Fibroblast of skin of scalp (primary cell): ENCODE measurements at regions not wholly inside any gene's neighbourhood (a gene's known extent, or its start where the extent isn't known, plus 50 kb on each side); places are given as distances from the start of the nearest gene placed in this dataset.
A peak's percentile ranks its signal among the peaks of the same experiment; 100 is the strongest.

ENCODE experiments used
- DNase-seq: peaks from one replicate; pipeline ENCODE4 v3.0.0-alpha.2; 2013

GRCh38 chr20:48292806-48293205, 507.5 kb upstream of the SULF2 start:
- DNase-seq = peak; percentile 35

GRCh38 chr20:48291896-48292295, 506.6 kb upstream of the SULF2 start:
- DNase-seq = peak; percentile 37

DNA sequence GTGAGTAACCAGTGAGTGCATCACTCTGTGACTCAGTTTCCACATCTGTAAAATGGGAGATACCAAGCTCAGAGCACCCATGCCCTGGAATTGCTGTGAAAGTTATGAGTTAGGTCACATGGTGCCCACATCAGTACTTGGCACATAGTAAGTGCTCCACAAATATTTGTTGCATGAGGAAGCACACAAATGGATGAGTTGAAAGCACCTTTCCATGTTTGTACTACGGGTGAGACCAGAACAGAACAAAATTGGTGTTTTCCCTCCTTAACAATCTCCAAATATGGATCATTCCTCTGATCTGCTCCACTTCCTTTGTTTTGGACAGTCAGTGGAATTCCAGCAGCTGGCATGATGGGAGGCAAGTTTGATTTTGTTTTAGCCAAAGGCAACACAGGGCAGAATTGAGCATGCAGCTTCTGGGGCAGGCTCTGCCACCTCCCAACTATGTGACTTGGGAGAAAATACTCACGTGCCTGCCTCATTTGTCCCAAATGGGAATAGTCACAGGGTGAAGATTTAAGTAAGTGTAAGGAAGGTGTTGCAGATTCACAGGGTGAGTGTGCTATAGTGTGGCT, 503.7 kb upstream of the SULF2 start:
- no peak for DNase-seq

DNA sequence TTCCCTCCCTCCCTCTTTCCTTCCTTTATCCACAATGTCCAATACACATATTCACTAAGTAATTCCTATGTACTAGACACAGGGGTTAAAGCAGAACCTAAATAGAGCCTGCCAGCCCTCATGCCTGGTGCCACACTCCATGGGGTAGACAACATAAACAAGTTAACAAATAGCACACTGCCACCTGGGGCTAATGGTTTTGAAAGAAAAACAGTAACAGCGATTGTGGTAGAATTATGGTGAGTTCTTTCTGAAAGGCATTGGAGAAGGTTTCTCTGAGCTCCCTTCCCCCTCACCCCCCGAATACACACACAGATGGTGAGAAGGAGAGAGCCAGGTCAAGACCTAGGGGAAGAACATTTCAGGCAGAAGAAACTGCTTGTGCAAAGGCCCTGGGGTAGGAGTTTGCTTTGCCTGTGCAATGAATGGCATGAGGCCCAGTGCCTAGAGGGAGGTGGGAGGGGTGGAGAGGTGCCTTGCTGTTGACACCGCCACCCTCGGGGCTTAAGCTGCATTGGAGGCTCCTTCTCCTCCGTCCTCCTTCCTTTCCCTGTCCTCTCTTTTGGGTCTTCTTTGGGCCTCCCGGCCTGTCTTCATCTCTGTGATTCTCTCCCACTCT, 502.4 kb upstream of the SULF2 start:
- no peak for DNase-seq

GRCh38 chr20:48287021-48287494, 501.8 kb upstream of the SULF2 start:
- peak; percentile 14 for DNase-seq

DNA sequence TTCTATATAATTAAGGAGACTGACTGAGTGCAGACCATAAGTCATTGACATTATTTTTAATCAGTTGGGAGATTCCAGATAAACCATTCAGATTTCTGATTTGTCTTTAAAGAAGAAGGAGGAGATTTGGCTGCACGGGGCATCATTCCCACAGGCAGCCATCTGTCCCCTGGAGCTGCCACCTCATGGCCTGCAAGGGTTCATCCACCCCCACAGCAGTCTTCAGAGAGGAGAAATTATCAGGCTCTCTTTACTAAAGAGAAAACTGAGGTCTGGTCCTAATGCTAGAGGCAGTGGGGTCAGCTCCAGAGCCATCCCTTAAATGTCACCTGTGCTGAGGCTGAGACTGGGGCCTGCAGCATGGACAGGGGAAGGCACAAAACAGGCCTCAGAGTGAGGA, 501.3 kb upstream of the SULF2 start:
- no peak for DNase-seq

DNA sequence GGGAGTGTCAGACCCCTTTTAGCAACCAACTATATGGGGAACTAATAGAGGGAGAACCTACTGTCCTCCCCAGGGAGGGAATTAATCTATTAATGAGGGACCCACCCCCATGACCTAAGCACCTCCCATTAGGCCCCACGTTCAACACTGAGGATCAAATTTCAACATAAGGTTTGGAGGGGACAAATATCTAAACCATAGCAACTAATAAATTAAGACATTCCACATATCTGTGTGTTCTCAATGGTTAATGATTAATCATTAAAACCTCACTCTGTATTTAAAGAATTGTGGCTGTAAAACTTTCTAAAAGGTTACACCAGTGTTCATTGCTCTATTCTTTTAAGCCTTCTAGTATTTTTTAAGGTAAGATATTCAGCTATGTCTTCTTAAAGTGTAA, 500.4 kb upstream of the SULF2 start:
- DNase-seq = peak; percentile 6

- peak; percentile 33 for DNase-seq
These were observed 499.6 kb upstream of the SULF2 start for GRCh38 chr20:48284837-48285236.

GRCh38 chr20:48284315-48284714, 499.0 kb upstream of the SULF2 start:
- DNase-seq = no peak

GRCh38 chr20:48283470-48284110, 498.3 kb upstream of the SULF2 start:
- peak; percentile 82 for DNase-seq

GRCh38 chr20:48282591-48283228, 497.4 kb upstream of the SULF2 start:
- no peak for DNase-seq

DNA sequence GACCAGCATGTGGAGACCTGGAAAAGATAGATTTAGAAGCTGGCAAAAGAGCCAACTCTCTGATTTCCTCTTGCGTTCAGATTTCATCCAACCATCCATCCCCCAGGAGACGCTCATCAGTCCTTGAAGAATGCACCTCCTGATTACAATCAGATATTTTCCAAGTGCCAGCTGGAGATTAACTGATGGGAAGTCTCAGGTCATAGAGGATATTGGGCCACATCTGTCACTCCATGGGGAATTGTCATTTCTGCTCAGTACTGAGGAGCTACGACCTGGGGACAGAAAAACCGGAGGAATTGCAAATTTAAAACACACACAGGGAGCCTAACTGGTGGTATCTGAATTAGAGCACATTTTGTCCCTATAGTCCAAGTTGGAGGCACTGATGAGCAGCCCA, 496.2 kb upstream of the SULF2 start:
- DNase-seq = no peak

DNA sequence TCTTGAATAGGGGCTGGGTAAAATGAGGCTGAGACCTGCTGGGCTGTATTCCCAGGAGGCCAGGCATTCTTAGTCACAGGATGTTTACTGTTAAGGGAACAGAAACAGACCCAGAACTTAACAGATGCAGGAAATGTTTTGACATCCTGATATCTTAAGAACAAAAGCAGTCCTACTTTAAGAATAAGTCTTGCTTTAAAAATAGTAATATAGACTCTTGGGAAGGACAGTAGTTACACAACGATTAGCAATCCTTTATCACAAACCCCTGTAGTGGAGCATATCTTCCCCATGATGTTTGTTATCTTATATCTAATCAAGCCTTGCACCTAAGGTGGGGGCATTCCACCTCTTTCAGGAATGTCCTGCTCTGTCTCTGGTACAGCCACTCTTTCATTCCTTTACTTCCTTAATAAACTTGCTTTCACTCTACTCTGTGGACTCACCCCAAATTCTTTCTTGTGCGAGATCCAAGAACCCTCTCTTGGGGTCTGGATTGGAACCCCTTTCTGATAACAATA, 493.7 kb upstream of the SULF2 start:
- no peak for DNase-seq

GRCh38 chr20:48277266-48277665, 492.0 kb upstream of the SULF2 start:
- DNase-seq = peak; percentile 7

DNA sequence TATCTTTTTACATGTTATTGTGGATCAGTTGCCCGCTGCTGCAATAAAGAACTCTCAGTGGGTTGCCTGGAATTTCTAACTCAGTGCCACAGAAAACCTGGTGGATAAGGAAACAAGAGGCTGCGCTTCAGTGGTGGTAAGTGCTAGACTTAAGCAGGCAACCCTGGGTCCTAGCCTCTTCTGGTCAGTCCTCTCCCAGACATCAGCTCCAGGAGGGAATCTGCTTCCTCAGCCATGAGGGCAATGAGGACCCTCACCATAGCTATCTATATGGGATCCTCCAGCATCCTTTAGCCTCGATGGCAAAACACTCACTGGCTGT, 490.7 kb upstream of the SULF2 start:
- no peak for DNase-seq

- peak; percentile 23 for DNase-seq
These were observed 490.2 kb upstream of the SULF2 start for GRCh38 chr20:48275286-48276020.

- no peak for DNase-seq
These were observed 488.6 kb upstream of the SULF2 start for GRCh38 chr20:48273843-48274242.

- no peak for DNase-seq
These were observed 485.6 kb upstream of the SULF2 start for GRCh38 chr20:48270885-48271284.

DNA sequence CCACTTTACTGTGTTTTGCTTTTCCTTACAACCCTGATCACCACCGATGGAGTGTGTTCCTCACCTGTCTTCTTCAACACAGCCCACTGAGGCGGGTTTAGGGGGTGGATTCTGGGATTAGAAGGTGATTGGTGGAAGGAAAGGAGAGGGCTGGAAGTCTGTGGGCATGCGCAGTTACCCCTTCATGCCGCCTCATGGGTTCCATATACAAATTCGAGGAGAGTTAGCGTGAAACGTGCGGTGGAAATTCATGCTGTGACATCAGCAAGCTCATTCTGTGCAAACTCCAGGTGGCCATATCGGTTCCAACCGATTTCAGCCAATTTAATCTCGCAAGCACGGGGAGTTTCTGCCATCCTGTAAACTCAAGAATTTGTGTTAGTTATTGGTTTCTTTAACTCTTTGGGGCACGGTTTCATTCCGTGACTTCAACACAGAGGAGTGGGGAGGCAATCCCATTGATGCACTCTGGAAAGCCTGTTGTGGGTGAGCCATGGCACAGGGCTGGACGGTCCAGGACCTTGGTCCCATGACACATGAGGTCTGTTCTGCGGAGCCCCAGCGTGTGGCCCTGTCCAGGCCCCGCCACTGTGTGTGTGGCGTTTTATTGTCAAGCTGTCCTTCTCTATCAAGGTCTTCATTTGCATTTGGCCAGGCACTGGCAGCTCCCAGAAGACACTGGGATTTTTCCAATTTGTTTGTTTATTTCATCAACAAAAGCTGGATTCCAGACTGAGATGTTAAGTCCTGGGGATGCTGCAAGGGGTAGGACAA, 482.8 kb upstream of the SULF2 start:
- no peak for DNase-seq

DNA sequence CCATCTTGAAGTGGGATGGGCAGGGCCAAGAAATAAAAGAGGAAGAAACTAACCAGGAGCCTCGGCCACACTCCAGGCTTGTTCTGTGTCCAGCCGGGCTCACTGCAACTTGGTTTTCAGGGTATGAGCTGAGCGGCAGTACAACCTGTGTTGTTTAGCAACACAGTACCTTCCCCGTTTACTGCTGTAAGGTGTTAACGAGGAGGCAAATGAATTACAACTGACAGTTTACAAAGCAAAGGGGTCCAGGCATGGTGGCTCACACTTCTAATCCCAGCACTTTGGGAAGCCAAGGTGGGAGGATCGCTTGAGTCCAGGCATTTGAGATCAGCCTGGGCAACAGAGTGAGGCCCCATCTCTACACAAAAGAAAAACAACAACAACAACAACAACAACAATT, 481.3 kb upstream of the SULF2 start:
- DNase-seq = no peak

DNA sequence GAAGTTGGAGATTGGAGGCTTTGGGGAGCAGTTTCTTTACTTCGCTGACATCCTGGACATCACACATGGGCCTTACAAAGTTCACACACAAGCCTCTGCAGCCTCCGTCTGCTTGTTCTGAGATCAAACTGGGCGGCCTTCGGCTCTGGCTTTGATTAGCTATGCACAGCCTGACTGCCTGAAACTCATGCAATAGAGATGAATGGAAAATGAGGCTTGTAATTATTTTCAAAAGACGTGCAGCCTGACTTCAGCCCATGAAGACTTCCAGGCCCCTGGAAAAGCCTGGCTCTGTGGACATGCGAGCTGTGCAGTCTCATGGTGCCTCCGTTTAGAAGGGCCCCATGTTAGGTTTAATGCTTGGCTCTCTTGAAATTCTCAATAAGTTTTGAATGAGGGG, 480.5 kb upstream of the SULF2 start:
- no peak for DNase-seq

GRCh38 chr20:48262955-48263354, 477.7 kb upstream of the SULF2 start:
- no peak for DNase-seq
